ENCODE measurements at regions not wholly inside any gene's neighbourhood (a gene's known extent, or its start where the extent isn't known, plus 50 kb on each side); places are given as distances from the start of the nearest gene placed in this dataset.

DNA sequence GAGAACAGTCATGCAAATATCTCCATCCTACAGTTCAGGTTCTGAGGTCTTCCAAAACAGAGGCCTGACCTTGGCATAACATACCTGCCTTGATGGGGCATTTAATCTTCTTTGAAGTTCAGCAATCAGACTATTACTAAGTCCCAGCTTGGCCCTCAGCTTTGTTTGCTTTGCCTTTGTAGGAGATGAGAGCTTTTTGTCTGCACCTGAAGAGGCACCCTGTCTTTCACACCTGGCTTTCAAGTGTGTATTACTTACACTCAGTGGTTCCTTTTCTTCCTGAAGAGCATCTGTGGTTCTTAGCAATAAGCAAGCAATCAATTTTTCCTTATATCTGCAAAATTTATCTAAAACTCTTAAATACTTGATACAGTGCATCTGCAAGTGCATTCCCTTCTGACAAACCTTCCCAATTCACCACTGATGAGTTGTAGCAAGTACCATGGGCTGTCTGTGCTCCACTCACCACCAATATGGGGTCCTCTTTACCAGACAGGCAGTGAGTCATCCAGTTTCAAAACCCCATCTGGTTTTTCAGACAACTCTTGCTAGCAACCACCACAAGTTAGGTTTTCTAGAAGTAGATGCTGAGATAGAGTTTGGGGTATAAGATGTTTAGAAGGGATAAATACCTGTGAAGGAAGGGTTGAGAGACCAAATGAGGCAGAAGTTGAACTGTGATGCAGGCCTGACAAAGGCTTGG is 100.2 kb downstream of the HINT1 start:
- H3K4me1 ChIP-seq (ENCODE audit: control insufficient read depth, insufficient read depth, low read length): no peaks in the 10 kb centered on the region
- ChIA-PET CTCF (interaction anchor here (0.7 kb wide), 1 partner anchor 44 kb away, joined by 3 read pairs; no protein-coding TSS in a partner anchor), POLR2A (no interaction called here)
- TF ChIP-seq ZNF132 (tag by site-specific recombination; IDR thresholded peaks at IDR 0.05; ENCODE audit: borderline replicate concordance) (no peak), BCL11B (tag by site-specific recombination; IDR thresholded peaks at IDR 0.05; ENCODE audit: low read depth) (no peak), ZNF513 (tag by site-specific recombination; IDR thresholded peaks at IDR 0.05) (no peak), ZBTB21 (tag by site-specific recombination; IDR thresholded peaks at IDR 0.05) (no peak), ZNF664 (tag by site-specific recombination; IDR thresholded peaks at IDR 0.05) (no peak), SCRT1 (tag by site-specific recombination; IDR thresholded peaks at IDR 0.05; ENCODE audit: borderline replicate concordance) (no peak), ZNF768 (tag by site-specific recombination; IDR thresholded peaks at IDR 0.05) (no peak), ZNF514 (tag by site-specific recombination; IDR thresholded peaks at IDR 0.05) (no peak), ZBTB20 (tag by site-specific recombination; IDR thresholded peaks at IDR 0.05) (no peak), ZFHX2 (tag by site-specific recombination; conservative IDR thresholded peaks at IDR 0.05) (no peak), ZSCAN23 (tag by site-specific recombination; IDR thresholded peaks at IDR 0.05) (no peak)
- TF ChIP-seq, protein P1, sequence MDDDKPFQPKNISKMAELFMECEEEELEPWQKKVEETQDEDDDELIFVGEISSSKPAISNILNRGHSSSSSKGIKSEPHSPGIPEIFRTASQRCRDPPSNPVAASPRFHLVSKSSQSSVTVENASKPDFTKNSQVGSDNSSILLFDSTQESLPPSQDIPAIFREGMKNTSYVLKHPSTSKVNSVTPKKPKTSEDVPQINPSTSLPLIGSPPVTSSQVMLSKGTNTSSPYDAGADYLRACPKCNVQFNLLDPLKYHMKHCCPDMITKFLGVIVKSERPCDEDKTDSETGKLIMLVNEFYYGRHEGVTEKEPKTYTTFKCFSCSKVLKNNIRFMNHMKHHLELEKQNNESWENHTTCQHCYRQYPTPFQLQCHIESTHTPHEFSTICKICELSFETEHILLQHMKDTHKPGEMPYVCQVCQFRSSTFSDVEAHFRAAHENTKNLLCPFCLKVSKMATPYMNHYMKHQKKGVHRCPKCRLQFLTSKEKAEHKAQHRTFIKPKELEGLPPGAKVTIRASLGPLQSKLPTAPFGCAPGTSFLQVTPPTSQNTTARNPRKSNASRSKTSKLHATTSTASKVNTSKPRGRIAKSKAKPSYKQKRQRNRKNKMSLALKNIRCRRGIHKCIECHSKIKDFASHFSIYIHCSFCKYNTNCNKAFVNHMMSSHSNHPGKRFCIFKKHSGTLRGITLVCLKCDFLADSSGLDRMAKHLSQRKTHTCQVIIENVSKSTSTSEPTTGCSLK (tag by site-specific recombination; IDR thresholded peaks at IDR 0.05): no peak
- H3K27ac ChIP-seq (ENCODE audit: extremely low read depth, low read depth, low read length): no peak overlapping the region
- H3K9me3 ChIP-seq (ENCODE audit: control insufficient read depth, insufficient read depth, low read depth, low read length): no peaks in the 10 kb centered on the region
- no peak overlapping the region for H3K4me3 ChIP-seq (ENCODE audit: low read depth, low read length)
- no peaks in the 10 kb centered on the region for H3K36me3 ChIP-seq (ENCODE audit: control insufficient read depth in 2 of 2, insufficient read depth in 1 of 2, low read length in 2 of 2)

- Histone ChIP-seq H3K4me3 (ENCODE audit: low read depth, low read length) (no peak overlapping the region), H3K27ac (ENCODE audit: extremely low read depth, low read depth, low read length) (no peak overlapping the region), H3K36me3 (ENCODE audit: control insufficient read depth in 2 of 2, insufficient read depth in 1 of 2, low read length in 2 of 2) (no peaks in the 10 kb centered on the region), H3K4me1 (ENCODE audit: control insufficient read depth, insufficient read depth, low read length) (no peaks in the 10 kb centered on the region), H3K9me3 (ENCODE audit: control insufficient read depth, insufficient read depth, low read depth, low read length) (no peaks in the 10 kb centered on the region)
- ChIA-PET POLR2A (no interaction called here), CTCF (interaction anchor here (0.5 kb wide), 1 partner anchor 374 kb away, joined by 5 read pairs; no protein-coding TSS in a partner anchor)
- TF ChIP-seq TSHZ1 (tag by site-specific recombination; IDR thresholded peaks at IDR 0.05; ENCODE audit: borderline replicate concordance): no peak
- no peak for TF ChIP-seq ZFP41 (tag by site-specific recombination; IDR thresholded peaks at IDR 0.05; ENCODE audit: borderline replicate concordance)
- no peak for TF ChIP-seq ZNF513 (tag by site-specific recombination; IDR thresholded peaks at IDR 0.05)
Measured at GRCh38 chr5:131042021-131042789, 122.9 kb downstream of the HINT1 start.
